Left ventricle myocardium superior (tissue), 1 donor: ENCODE measurements at regions not wholly inside any gene's neighbourhood (a gene's known extent, or its start where the extent isn't known, plus 50 kb on each side); places are given as distances from the start of the nearest gene placed in this dataset.
"Not testable (repeated sequence)": the region's sequence is repeated elsewhere in the genome, so short reads cannot be mapped to it uniquely, and the experiment has no call there.

Experiments
- ATAC-seq: fragments of 200-7000 bp; cut with Tn5 transposase; one replicate; pipeline ENCODE4 v1.9.1; 2020; ENCODE audit warnings: mild to moderate bottlenecking, moderate library complexity
- DNase-seq: peaks from one replicate; pipeline ENCODE4 v3.0.0-alpha.2; 2020
- intact Hi-C: fragments of 100-400 bp; cut with micrococcal nuclease; formaldehyde crosslinking; loops from one replicate; pipeline ENCODE4 v1.11.0; 2022
- donor health status: DM: no; HTN: yes; CAD: no; lungs with severe emphysema.

DNA sequence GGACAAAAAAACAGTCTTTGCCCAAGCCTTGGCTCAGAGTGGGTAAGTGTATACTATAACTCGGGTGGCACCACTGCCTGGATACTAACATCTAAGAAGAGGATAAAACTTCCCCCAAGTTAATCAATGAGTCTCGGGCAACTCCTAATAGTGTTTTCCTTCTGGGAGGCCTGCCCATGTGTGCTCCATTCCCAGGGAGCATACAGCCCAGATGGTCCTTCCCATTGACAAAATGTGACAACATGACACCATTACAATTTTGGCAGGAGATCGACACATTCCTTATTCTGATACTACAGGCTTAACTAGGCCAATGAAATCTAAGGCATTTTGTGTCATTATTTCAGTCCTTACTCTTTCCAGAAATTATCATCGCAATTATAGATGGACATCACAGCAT, 52.7 kb upstream of the CRIM1 start:
- intact Hi-C loops = no loop called here
- no peak for DNase-seq
- ATAC-seq = no peak

DNA sequence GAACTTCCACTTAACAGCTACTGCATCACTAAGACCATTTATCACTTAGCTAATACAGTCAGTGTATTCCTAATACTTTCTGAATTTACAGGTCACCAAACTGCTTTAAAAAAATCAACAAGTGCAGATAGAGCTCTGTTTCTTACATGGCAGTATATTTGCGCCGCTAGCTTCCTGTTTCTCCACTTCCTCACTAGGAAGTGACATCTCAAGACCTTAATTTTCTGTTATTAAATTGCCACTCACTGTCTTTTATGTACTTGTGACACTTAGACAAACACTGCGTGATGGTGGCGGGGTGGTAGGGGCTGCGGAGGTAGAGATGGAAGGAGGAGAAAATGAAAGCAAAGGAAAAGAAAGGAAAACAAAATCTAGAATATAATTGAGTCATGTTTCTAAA, 53.7 kb upstream of the CRIM1 start:
- ATAC-seq (no peak), DNase-seq (no peak)
- intact Hi-C loops = no loop called here

DNA sequence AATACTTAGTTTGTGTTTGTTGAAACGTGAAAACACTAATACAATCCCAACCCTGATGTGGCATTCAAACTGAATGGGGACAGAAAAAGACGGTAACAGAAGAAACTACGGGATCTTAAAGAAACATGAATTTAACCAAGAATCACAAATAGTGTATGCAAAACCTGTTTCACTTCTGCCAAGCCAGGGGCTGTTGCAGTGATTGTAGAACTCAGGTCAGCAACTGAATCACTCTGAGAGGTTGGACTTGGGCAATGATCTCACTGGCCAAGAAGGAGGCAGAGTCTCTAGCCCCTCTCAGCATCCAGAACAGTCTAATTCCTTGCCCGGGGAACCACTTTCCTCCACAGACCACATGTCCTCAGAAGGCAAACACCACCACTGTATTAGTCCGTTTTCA, 54.9 kb upstream of the CRIM1 start:
- no peak for DNase-seq
- intact Hi-C loops = no loop called here
- ATAC-seq = no peak

DNA sequence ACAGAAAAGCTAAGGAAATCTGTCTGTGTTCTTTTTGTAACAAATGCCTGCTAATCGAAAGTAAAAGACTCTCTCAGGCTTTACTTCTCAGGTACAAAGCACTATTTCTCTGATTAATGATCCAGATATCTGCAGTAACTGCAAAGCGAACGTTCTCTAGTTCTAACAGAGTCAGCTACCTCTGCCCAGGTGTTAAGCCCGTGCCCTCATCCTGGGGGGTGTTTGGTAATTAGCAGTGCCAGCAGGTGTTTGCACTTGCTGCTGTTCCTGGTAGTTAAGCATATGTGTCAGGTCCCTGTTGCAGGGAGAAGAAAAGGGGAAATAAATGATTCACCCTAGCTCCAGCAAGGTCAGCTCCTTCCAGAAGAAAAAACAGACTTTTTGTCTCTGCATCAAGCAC, 58.8 kb upstream of the CRIM1 start:
- ATAC-seq (no peak), DNase-seq (no peak)
- intact Hi-C loops = no loop called here

DNA sequence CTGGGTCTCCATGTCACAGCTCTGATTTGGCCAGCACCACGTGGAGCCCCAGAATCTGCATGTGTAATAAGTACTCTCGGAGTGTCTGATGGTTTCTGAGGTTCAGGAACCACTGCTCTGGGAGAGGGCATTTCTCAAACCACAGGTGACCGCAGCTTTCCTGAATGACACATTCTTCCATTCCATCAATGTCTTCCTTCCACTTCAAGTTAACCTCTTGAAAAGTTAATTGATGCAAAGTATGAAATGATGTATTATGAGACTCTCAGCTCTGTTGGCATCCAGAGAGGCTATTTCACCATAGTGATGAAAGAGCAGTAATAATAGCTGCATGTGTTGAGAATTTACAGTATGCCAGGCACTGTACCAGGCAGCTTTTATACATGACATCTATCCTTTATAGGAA, 61.3 kb upstream of the CRIM1 start:
- no peak for DNase-seq
- intact Hi-C loops = no loop called here
- no peak for ATAC-seq

DNA sequence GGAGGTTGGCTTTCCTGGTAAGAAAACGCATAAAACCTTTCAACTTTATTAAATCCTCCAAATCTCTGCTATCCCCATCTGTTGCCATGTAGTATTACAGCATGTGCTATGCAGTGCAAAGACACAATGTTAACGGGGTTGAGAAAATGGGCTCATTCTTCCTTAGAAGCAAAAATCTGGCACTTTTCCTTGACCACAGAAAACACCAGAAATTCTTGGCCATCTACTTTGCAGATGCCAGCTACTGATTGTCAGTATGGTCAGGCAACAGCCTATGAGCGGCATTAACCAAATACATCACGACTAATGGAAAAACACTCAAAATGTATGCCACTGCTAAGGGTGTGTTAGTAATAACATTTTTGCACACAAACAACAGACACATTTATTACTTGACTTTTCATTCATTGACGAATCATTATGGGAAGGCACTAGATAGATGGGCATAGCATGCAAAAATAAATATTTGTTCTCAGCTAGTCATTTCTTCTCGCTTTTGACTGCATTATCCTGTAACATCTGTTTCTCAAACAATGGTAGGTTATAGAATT, 65.2 kb upstream of the CRIM1 start:
- no peak for DNase-seq
- ATAC-seq = no peak
- intact Hi-C loops = no loop called here

DNA sequence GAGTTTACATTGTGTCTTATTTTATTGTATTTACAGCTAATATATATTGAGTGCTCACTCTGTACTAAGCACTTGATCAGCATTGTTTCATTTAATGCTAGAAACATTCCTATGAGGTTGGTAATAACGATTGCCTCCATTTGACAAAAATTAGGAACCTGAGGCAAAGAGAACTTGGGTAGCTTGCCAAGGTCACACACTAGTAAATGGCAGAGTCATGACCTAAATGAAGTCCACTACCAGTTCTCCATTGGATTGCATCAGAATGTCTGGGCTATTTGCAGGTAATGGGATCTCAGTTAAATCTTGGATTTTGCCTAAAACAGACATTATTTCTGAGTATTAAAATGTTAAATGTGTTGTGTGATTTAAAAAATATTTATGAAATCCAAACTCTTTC, 65.8 kb upstream of the CRIM1 start:
- intact Hi-C loops = no loop called here
- DNase-seq (no peak), ATAC-seq (no peak)

DNA sequence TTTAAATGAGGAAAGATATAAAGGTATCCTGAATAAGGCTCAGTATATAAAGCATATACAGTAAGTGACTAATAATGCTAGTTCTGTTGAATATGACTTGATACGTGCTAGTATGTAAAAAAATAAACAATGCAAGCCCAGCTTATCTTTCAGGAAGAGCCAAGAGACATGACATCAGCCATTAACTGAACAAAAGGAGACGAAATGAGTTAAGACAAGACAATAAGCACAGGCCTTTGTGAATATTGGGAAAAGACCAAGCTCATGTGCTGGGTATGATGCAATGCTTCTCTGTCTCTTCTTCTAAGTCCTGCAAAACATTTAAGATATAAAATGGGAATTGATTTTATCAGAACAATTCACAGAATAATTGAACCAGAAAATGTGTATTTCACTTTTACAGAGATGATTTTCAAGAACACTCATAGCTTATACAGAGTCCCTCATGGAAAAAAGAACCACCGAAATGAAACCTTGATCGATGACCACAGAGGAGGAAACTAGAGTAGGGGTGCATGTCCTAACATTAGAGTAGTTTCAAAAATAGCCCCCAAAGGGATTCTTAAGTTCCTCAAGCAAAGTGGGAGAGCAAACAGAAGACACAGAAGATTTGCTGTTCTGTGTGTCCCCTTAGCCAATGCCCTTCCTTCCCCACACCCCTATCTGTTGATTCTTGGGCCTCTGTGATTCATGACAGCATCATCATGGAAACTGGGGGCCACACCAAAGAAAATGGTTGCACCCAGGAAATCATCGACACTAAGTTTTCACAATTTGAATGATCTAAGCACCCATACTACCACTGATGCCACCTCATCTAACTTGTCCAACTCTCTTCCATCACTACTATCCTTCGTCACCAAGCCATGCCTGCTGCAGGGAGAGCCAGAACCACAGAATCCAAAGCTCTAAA, 68.0 kb upstream of the CRIM1 start:
- DNase-seq (no peak), ATAC-seq (no peak)
- intact Hi-C loops = no loop called here

DNA sequence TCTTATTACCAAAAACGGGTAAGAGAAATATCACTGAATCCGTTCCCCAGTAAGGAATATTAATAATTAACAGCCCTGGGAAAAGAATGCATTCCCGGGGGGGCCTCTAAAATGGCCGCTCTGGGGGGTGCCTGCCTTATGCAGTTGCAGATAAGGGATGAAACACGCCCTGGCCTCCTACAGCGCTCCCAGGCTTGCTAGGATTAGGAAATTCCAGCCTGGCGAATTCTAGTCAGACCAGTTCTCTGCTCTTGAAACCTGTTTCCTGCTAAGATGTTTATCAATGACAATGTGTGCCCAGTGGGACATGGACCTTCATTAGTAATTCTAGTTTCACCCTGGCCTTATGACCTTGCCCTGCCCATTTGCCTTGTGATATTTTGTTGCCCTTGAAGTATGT, 76.1 kb upstream of the CRIM1 start:
- ATAC-seq, DNase-seq, intact Hi-C loops: not testable (repeated sequence)

DNA sequence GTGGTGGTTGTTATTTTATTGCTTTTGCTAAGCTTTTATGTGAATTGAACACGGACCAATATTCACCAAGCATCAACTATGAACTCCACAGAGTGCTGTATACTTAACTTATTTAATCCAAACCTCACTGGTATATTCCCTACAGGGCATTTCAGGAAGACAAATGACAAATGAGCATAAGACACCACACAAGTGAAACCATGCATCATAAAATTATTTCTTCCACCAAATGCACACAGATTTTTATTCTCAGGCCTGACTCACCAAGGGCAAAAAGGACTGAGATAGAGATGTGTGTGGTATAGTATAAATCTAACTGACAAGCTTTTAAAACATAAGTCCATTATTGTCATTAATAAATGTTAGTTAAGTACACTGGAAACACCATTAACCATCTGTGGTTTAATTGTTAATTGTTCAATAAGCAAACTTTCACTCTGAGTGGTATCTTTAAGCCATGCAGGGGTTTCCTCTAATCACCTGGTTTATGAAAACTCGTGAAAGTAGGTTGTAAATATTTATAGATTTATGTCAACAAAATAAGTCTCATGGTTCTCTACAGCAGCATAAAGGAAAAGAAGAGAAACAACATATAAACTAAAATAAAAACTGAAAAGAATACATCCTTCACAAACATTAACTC, 77.6 kb upstream of the CRIM1 start:
- ATAC-seq = no peak
- intact Hi-C loops = no loop called here
- DNase-seq = no peak

DNA sequence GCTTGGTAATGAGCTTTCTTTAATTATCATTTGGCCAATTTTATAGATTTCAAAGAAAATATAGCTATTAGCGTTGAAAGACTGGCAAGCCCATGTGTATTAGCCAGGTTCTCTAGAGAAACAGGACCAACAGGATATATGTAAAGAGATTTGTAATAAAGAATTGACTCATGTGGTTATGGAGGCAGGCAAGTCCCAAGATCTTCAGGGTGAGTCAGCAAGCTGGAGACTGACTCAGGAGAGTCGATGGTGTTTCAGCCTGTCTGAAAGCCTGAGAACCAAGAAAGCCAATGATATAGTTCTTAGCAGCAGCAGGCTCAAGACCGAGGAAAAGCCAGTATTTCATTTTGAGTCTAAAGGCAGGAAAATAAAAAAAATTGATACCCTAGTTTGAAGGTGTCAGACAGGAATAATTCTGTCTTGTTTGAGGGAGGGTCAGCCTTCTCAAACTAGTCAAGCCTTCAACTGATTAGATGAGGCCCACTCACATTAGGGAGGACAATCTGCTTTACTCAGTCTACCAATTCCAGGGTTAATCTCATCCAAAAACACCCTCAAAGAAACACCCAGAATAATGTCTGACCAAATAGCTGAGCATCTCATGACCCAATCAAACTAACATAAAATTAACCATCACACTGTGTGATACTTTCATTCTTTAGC, 78.3 kb upstream of the CRIM1 start:
- no peak for DNase-seq
- no peak for ATAC-seq
- intact Hi-C loops = no loop called here

DNA sequence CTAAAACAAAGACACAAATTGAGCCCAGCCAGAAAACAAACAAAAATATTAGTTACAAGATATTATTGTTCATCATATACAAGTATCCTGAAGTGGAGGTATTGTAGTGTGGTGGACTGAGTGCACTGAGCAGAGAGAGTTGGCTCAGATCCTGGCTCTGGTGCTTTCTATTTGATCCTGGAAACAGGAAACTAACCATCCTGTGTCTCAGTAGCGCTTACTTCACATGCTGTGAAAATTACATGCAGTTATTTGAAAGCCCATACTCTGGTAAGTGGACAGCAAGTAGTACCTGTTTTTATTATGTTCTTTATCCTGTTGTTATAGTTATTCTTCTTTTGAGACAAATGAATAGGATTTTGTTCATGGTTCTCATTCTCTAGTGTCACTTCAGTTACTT, 84.3 kb upstream of the CRIM1 start:
- intact Hi-C loops = no loop called here
- no peak for DNase-seq
- no peak for ATAC-seq

DNA sequence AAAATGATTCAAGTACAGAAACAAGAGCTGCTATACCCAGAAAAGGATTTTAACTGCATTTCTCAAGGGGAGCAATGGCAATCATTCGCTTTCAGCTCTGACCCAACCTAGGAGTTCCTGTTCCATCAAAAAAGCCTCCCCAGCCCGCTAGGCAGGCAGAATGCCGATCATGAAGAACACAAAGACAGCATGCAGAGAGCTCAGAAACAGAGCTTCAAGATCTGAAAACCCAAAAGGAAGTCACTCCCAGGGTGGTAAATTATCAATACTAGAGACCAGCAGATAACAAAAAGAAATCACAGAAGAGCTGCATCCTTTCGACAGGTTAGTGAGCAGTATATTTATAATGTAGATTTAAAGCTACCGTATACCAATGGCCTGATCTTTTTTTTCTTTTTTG, 84.8 kb upstream of the CRIM1 start:
- intact Hi-C loops = no loop called here
- no peak for DNase-seq
- no peak for ATAC-seq

DNA sequence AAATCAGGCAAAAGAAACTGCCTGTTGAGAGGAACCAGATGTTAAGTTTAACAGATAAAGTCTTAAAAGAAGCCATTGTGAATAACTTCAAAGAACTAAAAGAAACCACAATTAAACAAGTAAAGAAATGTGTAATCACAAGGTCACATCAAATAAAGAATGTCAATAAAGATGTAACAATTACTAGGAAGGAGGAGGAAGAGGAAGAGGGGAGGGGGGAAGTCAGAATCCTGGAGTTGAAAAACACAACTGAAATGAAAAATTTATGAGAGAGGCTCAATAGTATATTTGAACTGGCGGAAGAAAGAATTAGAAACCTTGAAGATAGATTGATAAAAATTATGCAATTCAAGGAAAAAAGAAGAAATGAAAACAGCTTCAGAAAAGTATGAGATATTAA, 88.4 kb upstream of the CRIM1 start:
- ATAC-seq (no peak), DNase-seq (no peak)
- intact Hi-C loops = no loop called here

DNA sequence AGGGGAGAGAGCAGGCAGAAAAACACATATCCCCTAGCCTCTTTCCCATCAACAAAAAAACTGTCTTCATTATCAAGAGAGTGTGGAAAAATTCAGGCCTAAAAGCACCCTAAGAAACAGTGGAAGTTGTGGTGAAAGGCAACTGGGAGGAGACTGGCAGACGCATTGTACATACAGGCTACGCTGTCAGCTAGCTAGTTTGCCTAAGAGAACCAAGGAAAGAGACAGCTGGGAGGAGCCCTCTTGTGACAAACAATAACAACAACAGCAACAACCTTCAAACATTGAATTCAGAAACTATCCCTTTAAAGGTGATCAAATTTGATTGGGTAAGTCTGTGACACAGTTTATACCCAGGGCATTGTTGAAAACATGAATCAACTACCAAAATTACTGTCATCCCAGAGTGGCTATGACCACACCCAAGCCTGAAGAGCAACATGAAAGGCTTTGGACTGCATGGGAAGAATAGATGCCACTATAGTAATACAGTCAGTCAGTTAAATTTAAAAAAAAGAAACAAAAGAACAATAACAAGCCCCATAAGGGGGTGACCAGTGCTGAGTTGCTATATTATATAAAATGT, 88.9 kb upstream of the CRIM1 start:
- DNase-seq = no peak
- intact Hi-C loops = no loop called here
- no peak for ATAC-seq

DNA sequence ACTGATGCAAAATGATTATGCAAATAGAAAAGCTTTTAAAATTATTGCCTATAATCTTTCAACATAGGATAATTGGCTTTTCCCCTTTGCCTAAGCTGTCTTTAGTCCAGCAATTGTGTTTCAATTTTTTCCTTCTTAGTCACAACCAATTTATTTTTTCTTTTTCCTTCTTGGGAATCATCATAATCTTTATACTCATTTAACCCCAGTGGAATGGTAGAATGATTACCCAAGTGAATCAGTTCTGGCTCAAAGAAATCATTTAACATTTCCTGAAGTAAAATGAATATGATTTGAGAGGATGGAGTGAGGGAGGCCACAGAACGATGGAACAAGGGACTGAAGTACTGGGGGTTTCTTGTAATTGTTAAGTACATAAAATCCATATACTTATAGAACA, 93.0 kb upstream of the CRIM1 start:
- intact Hi-C loops = no loop called here
- DNase-seq (no peak), ATAC-seq (no peak)

DNA sequence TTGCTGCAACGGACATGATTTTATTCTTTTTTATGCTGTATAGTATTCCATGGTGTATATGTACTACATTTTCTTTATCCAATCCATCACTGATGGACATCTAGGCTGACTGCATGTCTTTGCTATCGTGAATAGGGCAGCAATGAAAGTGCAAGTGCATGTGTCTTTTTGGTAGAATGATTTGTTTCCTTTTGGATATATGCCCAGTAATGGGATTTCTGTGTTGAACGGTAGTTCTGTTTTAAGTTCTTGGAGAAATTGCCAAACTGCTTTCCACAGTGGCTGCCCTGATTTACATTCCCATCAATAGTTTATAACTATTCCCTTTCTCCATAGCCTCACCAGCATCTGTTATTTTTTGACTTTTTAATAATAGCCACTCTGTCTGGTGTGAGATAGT, 99.7 kb upstream of the CRIM1 start:
- DNase-seq (no peak), ATAC-seq (no peak)
- intact Hi-C loops = no loop called here

DNA sequence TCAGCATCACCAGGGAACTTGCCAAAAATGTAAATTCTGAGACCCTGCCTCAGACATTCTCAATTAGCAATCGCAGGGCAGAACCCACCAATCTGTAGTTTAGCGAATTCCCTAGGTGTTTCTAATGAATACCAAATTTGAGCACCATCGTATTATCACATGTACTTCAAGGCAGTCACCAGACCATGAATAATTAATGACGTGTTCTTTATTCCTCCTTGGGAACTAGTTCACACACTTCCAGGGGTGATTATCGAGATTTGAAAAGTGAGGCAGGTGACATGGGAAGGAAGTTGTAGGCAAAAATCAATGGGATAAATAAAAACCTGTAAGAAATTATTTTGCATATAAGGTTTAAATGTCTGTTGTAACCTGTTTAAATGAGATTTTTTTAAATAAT, 102.5 kb upstream of the CRIM1 start:
- no peak for ATAC-seq
- intact Hi-C loops = no loop called here
- DNase-seq = no peak

DNA sequence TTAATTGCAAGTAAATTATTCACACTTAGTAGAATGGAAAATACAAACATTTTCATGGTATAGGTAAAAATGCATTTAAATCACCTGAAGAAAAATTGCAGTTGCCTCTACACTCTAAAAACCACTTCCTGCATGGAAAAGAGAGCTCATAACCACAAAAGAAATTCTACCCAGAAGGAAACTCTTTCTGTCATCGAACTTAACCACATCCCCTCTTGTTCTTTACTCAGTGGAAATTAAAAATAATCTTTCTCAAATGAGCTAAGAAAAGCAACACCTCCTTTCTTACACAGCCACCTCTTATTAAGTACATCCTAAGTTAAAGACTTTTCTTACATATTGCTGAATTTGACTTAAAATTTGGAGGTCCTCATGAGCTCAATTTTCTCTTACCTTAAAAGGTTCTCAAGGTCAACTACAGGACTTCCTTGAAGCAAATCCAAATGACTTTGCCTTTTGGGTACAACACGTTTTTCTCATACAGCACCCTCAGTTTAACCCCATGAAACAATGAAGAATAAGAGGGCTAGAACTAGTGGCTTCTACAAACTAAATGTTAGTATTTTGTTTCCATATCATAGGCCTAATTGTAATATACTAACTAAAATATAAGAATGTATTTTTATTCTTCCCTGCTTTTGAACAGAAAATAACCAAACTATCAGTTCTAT, 109.1 kb upstream of the CRIM1 start:
- ATAC-seq (no peak), DNase-seq (no peak)
- intact Hi-C loops = no loop called here
